GM19324 (cell line): ENCODE measurements at regions not wholly inside any gene's neighbourhood (a gene's known extent, or its start where the extent isn't known, plus 50 kb on each side); places are given as distances from the start of the nearest gene placed in this dataset.
"Not testable (repeated sequence)": the region's sequence is repeated elsewhere in the genome, so short reads cannot be mapped to it uniquely, and the experiment has no call there.

Source experiments
- ATAC-seq: cut with Tn5 transposase; IDR thresholded peaks from one replicate; pipeline ENCODE4 v1.9.1; 2021; ENCODE audit warnings: mild to moderate bottlenecking, moderate library complexity; ENCODE audit not compliant: unreplicated experiment, low FRiP score

DNA sequence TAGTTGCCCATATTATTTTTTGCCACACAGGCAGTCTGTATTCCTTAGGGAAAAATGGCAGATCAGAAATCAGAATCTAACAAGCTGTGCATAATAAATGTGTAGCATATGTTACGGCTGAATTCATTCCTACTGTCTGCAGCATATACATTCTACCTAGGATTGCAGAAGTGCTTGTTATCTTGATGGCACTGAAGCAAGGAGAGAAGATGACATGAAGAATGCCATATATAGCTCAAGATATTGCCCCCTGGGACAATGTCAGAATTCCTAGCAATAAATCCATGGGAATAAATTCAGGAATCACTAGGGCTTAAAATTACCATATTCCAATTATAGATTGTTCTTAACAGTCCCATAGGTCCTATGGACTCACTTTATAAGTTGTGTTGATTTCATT, 293.0 kb upstream of the CNR1 start:
- no peak for ATAC-seq

- no peak for ATAC-seq
Observed at GRCh38 chr6:88458662-88459061, 292.5 kb upstream of the CNR1 start.

- ATAC-seq, result no peak
Observed at GRCh38 chr6:88456221-88456859, 290.2 kb upstream of the CNR1 start.

GRCh38 chr6:88455317-88455716, 289.2 kb upstream of the CNR1 start:
- ATAC-seq, result no peak

DNA sequence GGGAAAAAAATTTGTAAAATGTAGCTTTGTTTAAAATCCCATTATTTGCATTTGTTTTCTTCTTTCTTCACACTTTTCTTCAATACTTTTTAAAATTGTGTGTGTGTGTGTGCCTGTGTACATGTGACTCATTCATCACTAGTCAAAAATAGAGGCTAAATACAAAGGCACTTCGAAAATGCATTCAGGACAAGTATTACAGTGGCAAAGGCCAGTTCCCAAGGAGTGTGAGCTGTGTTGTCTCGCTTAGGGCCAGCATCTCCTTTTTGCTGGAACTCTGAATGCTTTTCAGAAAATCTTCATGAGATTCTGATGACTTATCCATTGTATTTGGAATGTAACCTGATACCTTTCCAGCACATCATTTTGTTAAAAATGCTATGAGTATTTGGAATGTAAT, 288.5 kb upstream of the CNR1 start:
- ATAC-seq, result no peak

GRCh38 chr6:88449770-88450169, 283.6 kb upstream of the CNR1 start:
- no peak for ATAC-seq

DNA sequence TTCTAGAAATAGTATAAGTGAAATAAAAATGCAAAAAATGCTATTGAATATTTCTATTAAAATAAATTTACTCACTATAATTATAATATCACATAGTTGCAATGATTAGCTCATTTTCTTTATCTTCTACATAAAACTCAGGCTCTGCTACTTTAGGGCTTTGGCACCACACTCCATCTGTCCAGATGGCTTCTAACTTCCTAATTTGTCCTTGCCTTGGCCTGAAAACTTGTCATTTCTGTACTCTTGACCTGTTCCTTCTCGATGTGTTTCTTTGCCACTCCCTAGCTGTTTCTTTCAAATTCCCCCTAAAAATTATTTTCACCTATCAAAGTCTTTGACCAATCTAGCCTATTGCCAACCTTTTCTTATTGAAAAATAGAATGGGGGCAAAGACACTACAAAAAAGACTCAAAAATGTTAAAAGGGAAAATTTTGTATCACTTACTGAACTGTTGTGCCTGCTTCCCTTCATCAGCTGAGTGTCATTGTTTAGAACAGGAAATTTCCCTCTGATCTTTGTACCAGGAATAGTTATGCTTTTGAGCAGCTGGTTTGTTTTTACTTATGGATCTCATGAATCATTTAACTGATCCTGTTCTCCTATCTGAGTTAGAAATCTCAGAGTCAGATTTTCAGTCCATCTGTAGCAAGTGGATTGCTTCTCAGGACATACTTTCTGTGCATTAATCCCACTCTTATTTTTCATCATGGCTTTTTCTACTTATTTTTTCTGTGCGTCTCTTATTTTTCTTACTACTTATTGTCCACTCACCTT, 279.2 kb upstream of the CNR1 start:
- ATAC-seq, result no peak

DNA sequence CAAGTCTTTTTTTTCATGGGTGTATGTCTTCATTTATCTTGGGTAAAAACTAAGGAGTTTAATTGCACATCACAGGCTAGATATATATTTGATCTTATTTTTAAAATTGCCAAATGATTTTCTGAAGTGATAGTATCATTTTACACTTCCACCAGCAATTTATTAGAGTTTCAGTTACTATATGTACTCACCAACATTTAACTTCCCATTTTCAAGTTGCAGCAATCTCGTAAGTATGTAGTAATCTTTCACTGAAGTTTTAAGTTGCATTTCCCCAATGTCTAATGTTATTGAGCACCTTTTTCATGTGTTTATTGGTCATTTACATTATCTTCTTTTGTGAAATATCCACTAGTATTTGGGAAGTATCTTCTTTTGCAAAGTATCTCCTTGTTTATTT, 277.4 kb upstream of the CNR1 start:
- no peak for ATAC-seq

GRCh38 chr6:88442737-88443136, 276.6 kb upstream of the CNR1 start:
- ATAC-seq, result no peak

DNA sequence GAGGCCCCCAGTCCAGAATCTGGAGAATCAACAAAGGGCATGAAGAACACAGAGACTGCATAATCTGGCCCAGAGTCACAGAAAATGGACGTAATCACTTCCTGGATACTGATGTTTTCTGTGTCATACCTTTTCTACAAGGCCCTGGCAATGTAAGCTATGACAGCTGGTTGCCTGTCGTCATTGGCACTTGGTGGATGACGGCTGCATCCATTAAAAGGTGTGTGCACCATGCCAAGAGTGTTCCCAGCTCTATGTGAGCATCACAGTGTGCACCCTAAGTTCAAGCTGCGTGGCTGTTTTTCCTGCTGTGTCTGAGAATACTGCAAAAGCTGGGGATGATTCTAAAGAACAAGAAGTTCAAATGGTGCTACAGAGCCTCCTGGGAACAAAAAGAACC, 275.2 kb upstream of the CNR1 start:
- no peak for ATAC-seq

DNA sequence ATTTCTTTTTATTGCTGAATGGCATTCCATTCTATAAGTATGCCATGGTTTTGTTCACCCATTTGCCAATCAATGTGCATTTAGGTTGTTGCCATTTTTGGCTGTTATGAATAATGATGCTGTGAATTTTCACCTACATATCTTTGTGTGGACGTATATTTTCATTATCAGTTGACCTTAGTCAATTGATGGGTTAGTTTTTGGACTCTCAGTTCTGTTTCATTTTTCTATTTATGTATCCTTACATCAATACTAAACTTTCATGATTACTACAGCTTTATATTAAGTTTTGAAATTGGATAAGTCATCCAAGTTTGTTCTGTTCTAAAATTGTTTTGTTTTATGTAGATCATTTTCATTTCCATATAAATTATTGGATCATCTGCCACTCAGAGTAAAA, 261.9 kb upstream of the CNR1 start:
- ATAC-seq, result no peak

GRCh38 chr6:88426005-88426404, 259.9 kb upstream of the CNR1 start:
- no peak for ATAC-seq

DNA sequence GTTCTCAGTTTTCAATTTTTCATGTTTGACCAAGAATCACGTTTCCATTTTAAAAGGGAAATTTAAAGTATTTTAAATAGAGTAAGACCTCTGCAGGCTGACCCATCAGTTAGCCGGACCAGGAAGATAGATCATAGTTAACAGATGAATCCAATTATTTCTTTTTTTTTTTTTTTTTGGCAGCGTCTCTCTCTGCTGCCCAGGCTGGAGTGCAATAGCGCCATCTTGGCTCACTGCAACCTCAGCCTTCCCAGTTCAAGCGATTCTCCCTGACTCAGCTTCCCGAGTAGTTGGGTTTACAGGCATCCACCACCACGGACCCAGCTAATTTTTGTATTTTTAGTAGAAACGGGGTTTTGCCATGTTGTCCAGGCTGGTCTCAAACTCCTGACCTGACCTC, 256.7 kb upstream of the CNR1 start:
- ATAC-seq, result no peak

- ATAC-seq, result not testable (repeated sequence)
Observed at GRCh38 chr6:88420967-88421488, 254.9 kb upstream of the CNR1 start.

DNA sequence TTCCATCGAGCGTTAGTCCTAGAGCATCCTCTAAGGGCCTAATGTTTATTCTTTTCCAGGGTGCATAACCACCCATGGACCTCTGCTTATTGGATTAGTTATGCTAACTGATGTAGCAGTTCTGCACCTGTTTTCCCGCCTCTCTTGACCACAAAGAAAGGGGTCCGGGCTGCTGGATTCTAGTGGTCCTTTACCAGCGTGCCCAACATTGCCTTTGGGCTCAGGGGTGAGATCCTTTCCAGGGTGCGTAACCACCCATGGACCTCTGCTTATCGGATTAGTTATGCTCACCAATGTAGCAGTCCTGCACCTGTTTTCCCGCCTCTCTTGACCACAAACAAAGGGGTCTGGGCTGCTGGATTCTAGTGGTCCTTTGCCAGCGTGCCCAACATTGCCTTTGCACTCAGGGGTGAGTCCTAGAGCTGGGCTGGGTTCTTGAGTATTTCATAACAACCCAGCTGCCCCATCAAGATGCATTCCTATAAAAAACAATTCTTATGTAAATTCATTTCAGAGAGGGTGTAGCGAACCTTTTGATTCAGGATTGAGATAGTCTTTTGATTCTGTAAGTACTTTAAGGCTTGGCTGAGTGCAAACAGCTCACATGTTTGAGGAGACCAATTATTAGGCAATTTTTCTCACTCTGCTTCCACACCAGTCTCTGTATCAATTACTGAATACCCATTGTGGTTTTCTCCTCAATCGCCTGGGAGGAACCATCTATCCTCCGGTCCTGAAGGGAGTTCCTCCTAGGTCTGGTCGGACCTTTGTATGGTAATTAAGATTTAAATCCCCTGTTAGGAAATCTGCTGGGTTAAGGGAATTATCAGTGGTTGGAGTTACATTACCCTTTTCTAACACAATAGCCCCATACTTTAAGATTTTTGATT, 253.0 kb upstream of the CNR1 start:
- not testable (repeated sequence) for ATAC-seq

DNA sequence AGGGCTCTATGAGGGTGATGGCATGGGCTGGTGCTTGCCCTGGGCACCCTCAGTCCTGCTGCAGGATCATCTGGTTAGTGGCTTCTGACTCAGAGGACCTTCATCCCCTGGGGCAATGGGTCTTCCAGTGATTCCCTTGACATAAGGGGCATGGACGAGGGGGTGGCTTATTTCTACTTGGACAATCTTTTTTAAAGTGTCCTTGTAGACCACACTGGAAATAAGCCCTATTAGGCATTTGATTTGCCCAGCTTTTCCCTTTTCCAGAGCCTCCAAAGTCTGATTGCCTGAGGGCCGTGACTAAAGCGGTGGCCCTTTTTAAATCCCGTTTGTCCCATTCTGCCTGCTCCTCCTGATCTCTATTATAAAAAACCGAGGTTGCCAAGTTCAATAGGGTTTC, 251.2 kb upstream of the CNR1 start:
- not testable (repeated sequence) for ATAC-seq

GRCh38 chr6:88413459-88413858, 247.3 kb upstream of the CNR1 start:
- no peak for ATAC-seq

DNA sequence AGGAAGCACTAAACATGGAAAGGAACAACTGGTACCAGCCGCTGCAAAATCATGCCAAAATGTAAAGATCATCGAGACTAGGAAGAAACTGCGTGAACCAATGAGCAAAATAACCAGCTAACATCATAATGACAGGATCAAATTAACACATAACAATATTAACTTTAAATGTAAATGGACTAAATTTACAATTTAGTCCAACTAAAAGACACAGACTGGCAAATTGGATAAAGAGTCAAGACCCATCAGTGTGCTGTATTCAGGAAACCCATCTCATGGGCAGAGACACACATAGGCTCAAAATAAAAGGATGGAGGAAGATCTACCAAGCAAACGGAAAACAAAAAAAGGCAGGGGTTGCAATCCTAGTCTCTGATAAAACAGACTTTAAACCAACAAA, 242.2 kb upstream of the CNR1 start:
- not testable (repeated sequence) for ATAC-seq

- ATAC-seq, result not testable (repeated sequence)
Observed at GRCh38 chr6:88406674-88407073, 240.5 kb upstream of the CNR1 start.

DNA sequence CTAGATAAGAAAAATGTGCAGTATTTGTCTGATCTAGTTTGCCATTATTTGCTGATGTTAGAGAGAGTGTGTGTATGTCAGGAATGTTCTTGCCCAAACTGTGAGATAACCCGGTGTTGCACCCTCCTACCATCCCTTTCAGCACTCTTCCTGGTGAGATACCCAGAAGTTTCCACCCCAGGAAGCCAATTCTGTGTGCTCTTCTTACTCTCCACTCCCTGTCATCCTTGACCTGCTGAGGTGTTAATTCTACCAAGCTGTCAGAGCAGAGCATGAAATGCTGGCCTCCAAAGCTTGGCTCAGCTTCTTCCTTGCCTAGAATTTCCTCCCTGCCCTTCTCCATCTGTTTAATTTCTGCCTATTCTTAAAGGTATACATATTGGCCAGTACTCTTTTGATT, 237.3 kb upstream of the CNR1 start:
- ATAC-seq, result no peak

GRCh38 chr6:88402909-88403308, 236.8 kb upstream of the CNR1 start:
- ATAC-seq, result no peak
